ENCODE measurements at regions not wholly inside any gene's neighbourhood (a gene's known extent, or its start where the extent isn't known, plus 50 kb on each side); places are given as distances from the start of the nearest gene placed in this dataset.

- intact Hi-C loops (cut with micrococcal nuclease), result loop anchor here (10.0 kb wide), 1 partner anchor 236 kb away; no protein-coding TSS in a partner anchor
- H3K27me3 Mint-ChIP-seq, result peaks cover 3% of the 10 kb centered on the region
- H3K4me3 Mint-ChIP-seq, result no peak overlapping the region
- ChIA-PET POLR2A (no interaction called here), CTCF (no interaction called here)
- H3K9me3 Mint-ChIP-seq, result no peaks in the 10 kb centered on the region
- DNase-seq, result no peak
- no peaks in the 10 kb centered on the region for H3K36me3 Mint-ChIP-seq
- no peak overlapping the region for H3K27ac Mint-ChIP-seq
- no peaks in the 10 kb centered on the region for H3K4me1 Mint-ChIP-seq (ENCODE audit: low read depth)
These were observed 208.3 kb upstream of the MIR17HG start for GRCh38 chr13:91139232-91139631.

DNA sequence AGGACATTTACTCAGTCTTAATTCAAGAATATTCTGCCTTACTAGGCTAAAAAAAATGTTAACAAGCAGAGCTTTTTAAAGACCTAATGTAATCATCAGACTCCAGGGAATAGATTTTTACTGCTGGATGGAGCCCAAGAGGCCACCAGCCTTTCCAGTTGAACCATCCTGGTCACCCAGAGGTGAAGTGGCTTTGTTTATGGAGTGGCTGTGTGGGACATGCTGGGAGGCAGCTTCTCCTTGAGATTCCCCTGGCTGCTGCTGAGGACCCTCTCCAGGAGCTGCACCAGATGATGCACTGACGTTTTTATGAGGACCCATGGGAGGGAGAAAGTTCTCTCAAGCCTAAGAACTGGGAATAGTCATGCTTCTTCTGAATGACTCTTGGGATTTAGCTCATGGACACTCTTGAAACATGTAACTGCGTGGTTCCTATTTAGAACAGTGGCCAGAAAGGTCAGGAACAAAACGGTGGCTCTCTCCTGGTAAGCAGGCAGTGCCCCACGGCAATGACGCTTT, 205.9 kb upstream of the MIR17HG start:
- ChIA-PET CTCF (no interaction called here), POLR2A (no interaction called here)
- H3K27me3 Mint-ChIP-seq, result peaks cover 3% of the 10 kb centered on the region
- DNase-seq, result no peak
- H3K4me3 Mint-ChIP-seq, result no peak overlapping the region
- intact Hi-C loops (cut with micrococcal nuclease), result no loop called here
- no peaks in the 10 kb centered on the region for H3K9me3 Mint-ChIP-seq
- no peak overlapping the region for H3K27ac Mint-ChIP-seq
- no peaks in the 10 kb centered on the region for H3K36me3 Mint-ChIP-seq
- H3K4me1 Mint-ChIP-seq (ENCODE audit: low read depth), result no peaks in the 10 kb centered on the region

GRCh38 chr13:91142572-91142971, 204.9 kb upstream of the MIR17HG start:
- ChIA-PET CTCF (no interaction called here), POLR2A (no interaction called here)
- DNase-seq, result no peak
- Mint-ChIP-seq H3K36me3 (no peaks in the 10 kb centered on the region), H3K27ac (no peak overlapping the region), H3K4me1 (ENCODE audit: low read depth) (no peaks in the 10 kb centered on the region), H3K9me3 (no peaks in the 10 kb centered on the region), H3K4me3 (no peak overlapping the region), H3K27me3 (peaks cover 3% of the 10 kb centered on the region)
- intact Hi-C loops (cut with micrococcal nuclease), result no loop called here

DNA sequence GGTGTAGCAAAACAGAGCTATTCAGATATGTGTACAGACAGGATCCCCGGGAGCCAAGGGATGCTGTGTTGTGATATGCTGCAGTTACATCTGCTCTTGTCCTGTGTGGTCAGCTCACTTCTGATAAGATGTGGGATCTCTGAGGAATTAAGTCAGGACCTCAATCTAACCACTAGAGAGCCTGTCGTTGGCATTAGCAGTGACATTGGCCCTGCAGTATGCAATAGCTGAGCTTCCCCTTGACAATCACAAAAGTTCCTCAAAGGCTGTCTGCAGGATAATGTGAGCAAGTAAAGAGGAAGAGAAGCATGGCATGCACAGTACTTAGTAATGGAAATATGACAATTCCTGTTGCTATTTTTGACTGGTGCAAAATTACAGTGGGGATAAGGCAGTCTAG, 203.4 kb upstream of the MIR17HG start:
- ChIA-PET POLR2A (no interaction called here), CTCF (no interaction called here)
- intact Hi-C loops (cut with micrococcal nuclease), result no loop called here

DNA sequence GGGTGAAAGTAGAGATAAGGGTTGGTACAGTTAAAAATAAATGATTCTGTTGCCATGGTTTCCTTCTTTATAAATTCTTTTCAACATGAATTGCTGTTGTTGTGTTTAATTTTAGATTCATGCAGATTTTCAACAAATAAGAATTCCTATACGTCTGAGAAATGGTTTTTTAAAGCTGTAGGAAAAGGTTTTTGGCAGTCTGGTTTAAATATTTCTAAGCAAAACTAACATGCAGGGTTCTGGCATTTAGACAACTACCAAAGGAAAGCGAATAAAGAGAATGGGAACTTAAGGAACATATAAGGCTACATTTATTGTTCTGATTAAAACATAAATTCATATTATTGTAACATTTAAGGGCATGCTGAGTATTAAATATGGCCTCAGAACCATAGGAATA, 203.0 kb upstream of the MIR17HG start:
- H3K4me1 Mint-ChIP-seq (ENCODE audit: low read depth), result no peaks in the 10 kb centered on the region
- DNase-seq, result no peak
- no peak overlapping the region for H3K4me3 Mint-ChIP-seq
- POLR2A ChIA-PET, result no interaction called here
- H3K27ac Mint-ChIP-seq, result no peak overlapping the region
- no peaks in the 10 kb centered on the region for H3K9me3 Mint-ChIP-seq
- no peaks in the 10 kb centered on the region for H3K36me3 Mint-ChIP-seq
- CTCF ChIA-PET, result no interaction called here
- H3K27me3 Mint-ChIP-seq, result peaks cover 3% of the 10 kb centered on the region
- intact Hi-C loops (cut with micrococcal nuclease), result no loop called here

More for the DNA sequence above, 203.4 kb upstream of the MIR17HG start:
- Mint-ChIP-seq H3K36me3 (no peaks in the 10 kb centered on the region), H3K27me3 (peaks cover 3% of the 10 kb centered on the region), H3K4me1 (ENCODE audit: low read depth) (no peaks in the 10 kb centered on the region), H3K4me3 (no peak overlapping the region), H3K9me3 (no peaks in the 10 kb centered on the region), H3K27ac (no peak overlapping the region)
- no peak for DNase-seq

DNA sequence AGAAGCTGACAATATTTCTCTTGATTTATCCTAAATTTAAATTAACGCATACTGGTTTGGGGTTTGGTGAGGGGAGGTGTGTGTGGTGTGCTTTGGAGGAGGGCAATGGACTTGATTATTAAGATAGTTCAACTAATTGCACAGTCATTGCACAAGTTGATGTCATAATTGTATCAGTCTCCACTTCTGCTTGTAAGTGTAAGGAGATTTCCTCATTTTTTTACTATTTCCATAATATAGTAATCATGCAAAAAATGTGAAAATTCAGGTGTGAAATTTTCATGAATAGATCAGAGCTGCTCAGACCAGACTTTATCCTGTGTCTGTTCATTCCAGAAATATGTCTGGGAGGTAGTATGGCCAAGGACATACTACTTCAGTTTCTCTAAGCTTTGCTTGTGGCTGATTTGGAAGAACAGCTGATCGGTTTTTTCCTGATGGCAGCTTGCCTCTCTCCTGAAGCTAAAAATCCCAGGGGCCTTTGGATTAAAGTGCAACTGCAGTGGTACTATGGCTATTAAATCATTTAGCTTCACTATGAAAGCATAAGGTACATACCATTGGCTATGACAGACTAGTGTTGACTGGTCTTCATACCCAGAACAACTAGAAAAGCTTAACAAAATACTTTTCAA, 201.8 kb upstream of the MIR17HG start:
- H3K4me3 Mint-ChIP-seq, result no peak overlapping the region
- CTCF ChIA-PET, result interaction anchor here (1.2 kb wide), 1 partner anchor 11 kb away, joined by 5 read pairs; no protein-coding TSS in a partner anchor
- H3K36me3 Mint-ChIP-seq, result no peaks in the 10 kb centered on the region

DNA sequence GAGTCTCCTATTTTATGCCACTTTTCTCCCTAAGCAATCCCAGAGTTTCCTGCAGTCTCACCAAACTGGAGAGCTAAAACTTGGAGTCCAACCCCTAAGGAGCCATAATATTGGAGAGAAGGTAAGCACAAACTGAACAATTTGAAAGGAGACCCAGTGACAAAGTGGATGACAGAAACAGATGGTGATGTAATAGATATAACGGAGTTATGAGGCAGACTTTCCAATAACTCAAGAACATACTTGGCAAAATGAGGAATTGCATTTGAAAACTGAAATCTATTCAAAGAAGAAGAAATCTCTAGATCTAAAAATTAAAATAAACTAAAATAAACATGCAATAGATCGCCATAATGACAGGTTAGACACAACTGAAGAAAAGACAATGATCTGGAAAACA, 200.9 kb upstream of the MIR17HG start:
- H3K4me1 Mint-ChIP-seq (ENCODE audit: low read depth), result no peaks in the 10 kb centered on the region
- no peak overlapping the region for H3K4me3 Mint-ChIP-seq
- CTCF ChIA-PET, result no interaction called here
- H3K27ac Mint-ChIP-seq, result no peak overlapping the region
- DNase-seq, result no peak
- intact Hi-C loops (cut with micrococcal nuclease), result no loop called here
- H3K27me3 Mint-ChIP-seq, result peaks cover 3% of the 10 kb centered on the region
- POLR2A ChIA-PET, result no interaction called here
- no peaks in the 10 kb centered on the region for H3K36me3 Mint-ChIP-seq
- H3K9me3 Mint-ChIP-seq, result no peaks in the 10 kb centered on the region

More for the DNA sequence above, 201.8 kb upstream of the MIR17HG start:
- H3K27me3 Mint-ChIP-seq, result peaks cover 3% of the 10 kb centered on the region
- intact Hi-C loops (cut with micrococcal nuclease), result no loop called here
- no peaks in the 10 kb centered on the region for H3K4me1 Mint-ChIP-seq (ENCODE audit: low read depth)
- POLR2A ChIA-PET, result no interaction called here
- H3K9me3 Mint-ChIP-seq, result no peaks in the 10 kb centered on the region
- DNase-seq, result no peak
- no peak overlapping the region for H3K27ac Mint-ChIP-seq

DNA sequence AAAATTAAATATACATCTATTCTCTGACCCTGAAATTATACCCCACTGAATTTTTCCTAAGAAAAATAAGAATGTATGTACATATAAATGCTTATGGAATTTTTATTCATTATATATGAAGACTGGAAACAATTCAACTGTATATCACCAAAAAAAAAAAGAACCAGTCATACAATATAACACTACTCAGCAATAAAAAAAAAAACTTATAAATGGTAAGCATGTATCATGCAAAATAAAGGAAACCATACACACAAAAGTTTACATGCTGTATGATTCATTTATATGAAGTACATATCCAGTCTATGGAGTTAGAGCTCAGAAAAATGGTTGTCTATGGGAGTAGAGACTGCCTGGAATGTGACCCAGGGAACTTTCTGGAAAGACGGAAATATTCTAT, 199.4 kb upstream of the MIR17HG start:
- Mint-ChIP-seq H3K4me1 (ENCODE audit: low read depth) (no peaks in the 10 kb centered on the region), H3K4me3 (no peak overlapping the region), H3K36me3 (no peaks in the 10 kb centered on the region), H3K9me3 (no peaks in the 10 kb centered on the region), H3K27ac (no peak overlapping the region), H3K27me3 (peaks cover 1% of the 10 kb centered on the region)
- POLR2A ChIA-PET, result no interaction called here
- DNase-seq, result no peak
- CTCF ChIA-PET, result no interaction called here
- intact Hi-C loops (cut with micrococcal nuclease), result no loop called here

DNA sequence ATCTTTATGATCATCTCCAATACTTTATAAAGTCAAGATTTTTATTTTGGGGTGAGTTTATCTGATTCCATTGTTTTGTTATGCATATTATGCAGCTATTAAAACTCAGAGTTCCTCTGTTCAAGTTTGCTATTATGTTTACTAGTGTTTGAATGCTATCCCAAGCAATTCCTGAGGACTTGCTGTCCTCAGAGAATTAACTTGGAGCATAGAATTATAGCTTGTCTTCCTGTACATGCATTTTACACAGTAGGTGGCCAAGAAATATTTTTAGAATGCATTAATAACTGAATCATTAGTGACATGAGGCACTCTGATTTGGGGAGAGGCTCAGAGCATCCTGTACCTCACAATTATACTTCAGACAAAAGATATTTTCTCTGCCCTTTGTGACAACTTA, 195.6 kb upstream of the MIR17HG start:
- H3K9me3 Mint-ChIP-seq, result no peaks in the 10 kb centered on the region
- no peaks in the 10 kb centered on the region for H3K27me3 Mint-ChIP-seq
- no peaks in the 10 kb centered on the region for H3K4me1 Mint-ChIP-seq (ENCODE audit: low read depth)
- ChIA-PET POLR2A (no interaction called here), CTCF (no interaction called here)
- H3K27ac Mint-ChIP-seq, result no peak overlapping the region
- no peak for DNase-seq
- intact Hi-C loops (cut with micrococcal nuclease), result no loop called here
- no peak overlapping the region for H3K4me3 Mint-ChIP-seq
- no peaks in the 10 kb centered on the region for H3K36me3 Mint-ChIP-seq

GRCh38 chr13:91153372-91153771, 194.1 kb upstream of the MIR17HG start:
- Mint-ChIP-seq H3K9me3 (no peaks in the 10 kb centered on the region), H3K4me1 (ENCODE audit: low read depth) (no peaks in the 10 kb centered on the region), H3K36me3 (no peaks in the 10 kb centered on the region), H3K4me3 (no peak overlapping the region), H3K27ac (no peak overlapping the region), H3K27me3 (no peaks in the 10 kb centered on the region)
- no peak for DNase-seq
- ChIA-PET POLR2A (no interaction called here), CTCF (no interaction called here)
- intact Hi-C loops (cut with micrococcal nuclease), result no loop called here

DNA sequence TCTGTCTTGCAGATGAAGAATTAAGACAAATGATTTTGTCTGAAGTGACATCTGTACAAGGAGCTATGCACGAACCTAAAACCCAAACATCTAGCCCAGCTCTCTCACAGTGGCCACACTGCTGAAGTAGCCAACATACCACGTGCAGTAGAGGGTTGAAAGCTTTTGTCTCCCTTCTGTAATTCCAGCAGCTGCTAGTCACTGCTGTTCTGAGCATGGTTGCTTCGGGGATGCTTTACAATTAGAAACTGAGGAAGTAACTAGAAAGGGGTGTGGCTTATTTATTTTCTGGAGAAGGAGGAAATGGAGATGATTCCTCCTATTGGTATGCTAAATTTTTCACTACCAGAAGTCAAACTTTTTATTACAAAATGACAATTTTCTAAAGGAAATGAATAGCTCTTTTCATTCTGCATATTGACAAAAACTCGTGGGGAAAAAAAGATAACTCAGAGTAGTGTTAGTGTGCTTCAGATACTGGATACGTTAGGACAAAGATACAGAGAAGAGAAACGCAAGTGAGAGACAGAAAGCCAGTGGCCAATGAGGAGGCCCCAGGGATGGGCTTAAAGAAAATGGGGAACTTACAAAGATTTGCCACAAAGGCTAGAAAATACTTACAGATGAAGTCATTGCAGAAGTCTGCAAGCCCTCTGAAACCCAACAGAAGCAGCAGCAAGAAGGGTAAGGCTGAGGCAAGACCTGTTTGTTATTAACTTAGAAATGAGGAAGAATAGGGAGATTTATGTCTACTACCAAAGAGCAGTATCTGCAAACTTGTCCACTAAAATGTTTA, 192.7 kb upstream of the MIR17HG start:
- no peak for DNase-seq
- ChIA-PET CTCF (interaction anchor here (0.8 kb wide), 1 partner anchor 20 kb away, joined by 4 read pairs; no protein-coding TSS in a partner anchor), POLR2A (no interaction called here)
- intact Hi-C loops (cut with micrococcal nuclease), result no loop called here
- Mint-ChIP-seq H3K4me3 (no peak overlapping the region), H3K9me3 (no peaks in the 10 kb centered on the region), H3K4me1 (ENCODE audit: low read depth) (no peaks in the 10 kb centered on the region), H3K36me3 (no peaks in the 10 kb centered on the region), H3K27ac (no peak overlapping the region), H3K27me3 (peaks cover 3% of the 10 kb centered on the region)

DNA sequence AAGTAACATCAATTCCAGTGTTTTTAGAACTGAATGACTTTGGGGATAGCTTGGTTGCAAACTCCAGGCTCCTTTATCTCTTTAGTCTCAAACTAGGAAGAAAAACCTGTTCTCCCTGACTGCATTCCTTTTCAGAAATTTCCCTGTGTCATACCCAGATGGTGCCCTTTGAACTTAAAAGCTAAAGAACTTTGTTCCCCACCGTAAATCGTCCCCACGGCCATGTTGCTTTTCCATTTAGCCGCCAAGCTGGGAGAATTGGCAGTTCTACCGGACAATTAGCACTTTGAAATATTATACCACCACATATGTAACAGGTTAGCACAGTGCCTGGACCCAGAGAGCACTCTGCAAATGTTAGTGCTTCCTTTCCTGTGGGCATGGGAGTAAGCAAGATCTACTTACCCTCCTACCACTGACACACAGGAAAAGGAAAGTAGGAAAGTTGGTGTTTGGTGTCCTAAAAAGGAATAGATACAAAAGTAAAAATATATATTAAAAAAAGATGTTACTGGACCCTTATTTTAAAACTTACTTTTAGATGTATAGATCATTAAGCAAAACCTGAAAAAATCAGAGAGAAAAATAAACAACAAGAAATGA, 191.9 kb upstream of the MIR17HG start:
- Mint-ChIP-seq H3K4me1 (ENCODE audit: low read depth) (no peaks in the 10 kb centered on the region), H3K27me3 (peaks cover 3% of the 10 kb centered on the region), H3K9me3 (no peaks in the 10 kb centered on the region), H3K27ac (no peak overlapping the region), H3K36me3 (no peaks in the 10 kb centered on the region), H3K4me3 (no peak overlapping the region)
- ChIA-PET CTCF (interaction anchor here (0.7 to 0.8 kb wide), 2 partner anchors 21 to 60 kb away, joined by 3 to 4 read pairs; no protein-coding TSS in a partner anchor), POLR2A (no interaction called here)
- DNase-seq, result no peak
- intact Hi-C loops (cut with micrococcal nuclease), result no loop called here
